Thyroid gland (tissue), 4 donors: ENCODE measurements at regions not wholly inside any gene's neighbourhood (a gene's known extent, or its start where the extent isn't known, plus 50 kb on each side); places are given as distances from the start of the nearest gene placed in this dataset.

Experiments
- POLR2A ChIP-seq, 2 donors: fragments of 450-650 bp; IDR thresholded peaks; one replicate each; pipeline ENCODE4 v1.6.1; 2017; ENCODE audit warnings: antibody characterized with exemption in 2 of 2, mild to moderate bottlenecking in 2 of 2, moderate library complexity in 1 of 2
- TF ChIP-seq, protein P1 (sequence below), 6 experiments: fragments of 200-600 bp in 3 of 6; fragments of 450-650 bp in 3 of 6; sonication (generic) in 3 of 6; IDR thresholded peaks; one replicate each; pipeline ENCODE4 v1.5.1; 2016 to 2019; ENCODE audit warnings: antibody characterized with exemption in 6 of 6, mild to moderate bottlenecking in 2 of 6, inconsistent platforms in 1 of 6, moderate library complexity in 1 of 6

DNA sequence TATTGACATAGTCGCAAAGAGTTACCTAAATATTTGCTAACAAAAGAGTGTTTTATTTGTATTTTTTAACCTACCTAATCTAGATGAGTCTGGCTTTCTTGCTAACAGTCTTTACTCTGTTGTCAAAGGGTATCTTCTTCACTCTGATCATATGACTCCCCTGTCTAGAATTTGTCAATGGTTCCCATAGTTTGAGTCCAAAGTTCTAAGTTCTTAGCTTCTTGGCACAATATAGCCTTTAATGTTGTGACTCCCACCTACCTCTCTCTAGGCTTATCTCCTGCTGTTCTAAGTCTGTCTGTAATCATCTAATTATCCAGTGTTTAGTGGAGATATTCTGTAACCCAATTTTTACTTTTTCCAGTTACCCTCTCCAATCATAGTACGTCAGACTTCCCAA lies 104.3 kb upstream of the PDE3A start:
- TF ChIP-seq, protein P1, sequence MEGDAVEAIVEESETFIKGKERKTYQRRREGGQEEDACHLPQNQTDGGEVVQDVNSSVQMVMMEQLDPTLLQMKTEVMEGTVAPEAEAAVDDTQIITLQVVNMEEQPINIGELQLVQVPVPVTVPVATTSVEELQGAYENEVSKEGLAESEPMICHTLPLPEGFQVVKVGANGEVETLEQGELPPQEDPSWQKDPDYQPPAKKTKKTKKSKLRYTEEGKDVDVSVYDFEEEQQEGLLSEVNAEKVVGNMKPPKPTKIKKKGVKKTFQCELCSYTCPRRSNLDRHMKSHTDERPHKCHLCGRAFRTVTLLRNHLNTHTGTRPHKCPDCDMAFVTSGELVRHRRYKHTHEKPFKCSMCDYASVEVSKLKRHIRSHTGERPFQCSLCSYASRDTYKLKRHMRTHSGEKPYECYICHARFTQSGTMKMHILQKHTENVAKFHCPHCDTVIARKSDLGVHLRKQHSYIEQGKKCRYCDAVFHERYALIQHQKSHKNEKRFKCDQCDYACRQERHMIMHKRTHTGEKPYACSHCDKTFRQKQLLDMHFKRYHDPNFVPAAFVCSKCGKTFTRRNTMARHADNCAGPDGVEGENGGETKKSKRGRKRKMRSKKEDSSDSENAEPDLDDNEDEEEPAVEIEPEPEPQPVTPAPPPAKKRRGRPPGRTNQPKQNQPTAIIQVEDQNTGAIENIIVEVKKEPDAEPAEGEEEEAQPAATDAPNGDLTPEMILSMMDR (IDR thresholded peaks at IDR 0.05): no peak
- TF ChIP-seq POLR2A (IDR thresholded peaks at IDR 0.05): no peak
